ENCODE measurements at regions not wholly inside any gene's neighbourhood (a gene's known extent, or its start where the extent isn't known, plus 50 kb on each side); places are given as distances from the start of the nearest gene placed in this dataset.

DNA sequence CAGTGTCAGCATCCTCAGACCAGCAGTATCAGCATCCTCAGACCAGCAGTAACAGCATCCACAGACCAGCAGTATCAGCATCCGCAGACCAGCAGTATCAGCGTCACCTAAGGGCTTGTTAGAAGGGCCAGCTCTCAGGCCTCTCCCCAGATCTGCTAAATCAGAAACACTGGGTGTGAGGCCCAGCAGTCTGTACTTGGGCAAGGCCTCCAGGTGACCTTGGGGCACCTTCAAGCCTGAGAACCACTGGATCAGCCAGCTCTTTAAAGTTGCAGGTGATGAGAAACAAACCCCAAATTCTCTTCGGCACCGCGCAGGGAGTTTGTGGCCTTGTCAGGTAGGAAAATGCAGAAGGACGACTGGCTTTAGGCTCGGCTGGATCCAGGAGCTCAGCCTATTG lies 290.5 kb upstream of the CDH4 start:
- DNase-seq: no peak

DNA sequence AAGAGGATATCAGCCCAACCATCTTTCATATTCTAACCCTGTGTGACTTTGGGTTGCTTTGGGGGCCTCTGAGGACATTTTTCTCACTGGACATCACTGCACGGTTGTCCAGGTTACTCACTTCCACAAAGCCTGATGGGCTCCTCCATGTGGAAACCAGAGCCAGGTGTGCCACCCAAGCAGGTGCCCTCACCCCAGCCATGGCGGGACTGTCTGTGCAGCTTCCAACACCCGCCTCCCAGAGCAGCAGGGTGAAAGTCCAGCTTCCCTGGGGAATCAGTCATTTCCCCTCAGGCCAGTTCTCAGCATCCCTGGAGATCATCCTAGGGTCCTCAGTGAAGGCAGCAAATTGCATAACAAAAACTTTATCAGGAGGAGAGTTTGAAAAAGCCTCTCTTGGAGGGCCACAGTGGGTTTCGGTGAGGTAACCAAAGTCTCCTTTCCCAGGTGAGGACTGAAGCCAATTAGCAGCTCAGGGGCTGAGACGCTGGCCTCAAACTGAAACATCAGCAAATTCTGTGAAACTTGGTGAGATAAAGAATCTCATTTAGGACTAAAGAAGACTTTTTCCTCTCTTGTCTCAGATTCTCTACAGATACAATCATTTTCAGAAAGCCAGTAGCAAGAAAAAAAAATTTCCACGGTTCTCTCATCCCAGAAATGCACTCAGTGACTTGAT lies 289.6 kb upstream of the CDH4 start:
- DNase-seq: no peak

DNA sequence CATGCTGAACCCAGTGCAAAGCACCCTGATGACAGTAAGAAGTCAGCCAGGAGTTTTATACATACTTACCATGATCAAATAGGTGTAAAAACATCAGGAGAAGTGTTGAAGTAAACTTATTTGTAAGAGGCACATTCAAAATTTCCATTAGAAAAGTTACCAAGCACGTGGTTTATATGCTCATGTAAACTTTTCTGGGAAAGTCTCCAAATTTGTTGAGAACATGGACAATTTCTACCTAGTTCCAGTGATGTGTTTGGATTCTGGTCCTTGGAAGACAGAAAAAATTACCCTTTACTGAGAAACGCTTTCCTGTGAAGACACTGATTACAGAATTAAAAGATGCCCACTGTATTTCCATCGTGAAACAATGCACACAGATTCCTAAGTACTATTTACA lies 288.9 kb upstream of the CDH4 start:
- DNase-seq: no peak

DNA sequence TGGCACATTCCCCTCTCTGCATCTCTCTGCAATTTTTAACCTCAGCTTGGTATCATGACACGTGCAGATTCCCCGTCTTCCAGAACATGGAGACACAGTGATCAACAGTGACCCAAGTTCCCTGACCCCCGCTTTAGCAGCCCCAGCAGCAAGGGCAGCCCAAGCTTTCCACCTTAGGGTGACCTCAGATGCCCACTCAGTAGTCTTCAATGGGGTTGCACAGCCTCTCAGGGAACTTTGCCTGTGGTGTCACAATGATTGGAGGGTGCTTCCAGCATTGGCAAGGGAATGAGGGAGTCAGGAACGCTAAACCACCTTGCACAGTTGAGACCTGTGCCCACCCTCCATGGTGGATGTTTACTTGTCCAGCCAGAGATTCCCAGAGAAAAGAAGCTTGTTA lies 287.1 kb upstream of the CDH4 start:
- DNase-seq: no peak

DNA sequence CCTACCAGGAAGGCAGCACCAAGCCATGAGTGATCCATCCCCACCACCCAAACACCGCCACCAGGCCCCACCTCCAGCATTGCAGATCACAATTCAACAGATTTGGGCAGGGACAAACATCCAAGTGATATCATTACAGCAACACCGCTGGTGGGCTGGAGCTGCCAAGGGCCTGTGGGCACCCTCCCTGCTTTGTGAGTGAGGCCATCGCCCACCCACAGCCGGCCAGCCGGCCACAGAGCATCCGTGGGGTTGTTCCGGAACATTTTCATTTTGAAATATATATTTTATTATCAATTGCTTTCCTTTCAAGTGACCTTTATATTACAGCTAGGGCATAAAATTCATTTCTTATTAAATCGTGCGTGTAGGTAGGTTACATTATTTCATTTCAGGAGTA lies 286.0 kb upstream of the CDH4 start:
- DNase-seq: no peak

DNA sequence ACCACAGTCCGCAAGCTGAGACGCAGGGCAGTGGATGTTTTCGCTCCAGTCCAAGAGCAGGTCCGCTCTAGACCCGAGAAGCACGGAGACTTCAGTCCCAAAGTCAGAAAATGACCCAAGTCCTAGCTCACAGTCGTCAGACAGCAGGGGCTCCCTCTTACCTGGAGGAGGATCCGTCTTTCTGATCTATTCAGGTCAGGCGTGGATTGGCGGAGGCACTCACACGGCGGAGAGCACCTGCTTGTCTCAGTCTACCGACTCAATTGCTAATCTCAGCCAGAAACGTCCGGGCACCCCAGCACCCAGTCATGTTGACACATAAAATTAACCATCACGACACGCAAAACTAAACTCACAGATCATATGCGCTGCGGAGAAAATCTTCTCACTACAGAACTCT lies 285.3 kb upstream of the CDH4 start:
- DNase-seq: no peak

DNA sequence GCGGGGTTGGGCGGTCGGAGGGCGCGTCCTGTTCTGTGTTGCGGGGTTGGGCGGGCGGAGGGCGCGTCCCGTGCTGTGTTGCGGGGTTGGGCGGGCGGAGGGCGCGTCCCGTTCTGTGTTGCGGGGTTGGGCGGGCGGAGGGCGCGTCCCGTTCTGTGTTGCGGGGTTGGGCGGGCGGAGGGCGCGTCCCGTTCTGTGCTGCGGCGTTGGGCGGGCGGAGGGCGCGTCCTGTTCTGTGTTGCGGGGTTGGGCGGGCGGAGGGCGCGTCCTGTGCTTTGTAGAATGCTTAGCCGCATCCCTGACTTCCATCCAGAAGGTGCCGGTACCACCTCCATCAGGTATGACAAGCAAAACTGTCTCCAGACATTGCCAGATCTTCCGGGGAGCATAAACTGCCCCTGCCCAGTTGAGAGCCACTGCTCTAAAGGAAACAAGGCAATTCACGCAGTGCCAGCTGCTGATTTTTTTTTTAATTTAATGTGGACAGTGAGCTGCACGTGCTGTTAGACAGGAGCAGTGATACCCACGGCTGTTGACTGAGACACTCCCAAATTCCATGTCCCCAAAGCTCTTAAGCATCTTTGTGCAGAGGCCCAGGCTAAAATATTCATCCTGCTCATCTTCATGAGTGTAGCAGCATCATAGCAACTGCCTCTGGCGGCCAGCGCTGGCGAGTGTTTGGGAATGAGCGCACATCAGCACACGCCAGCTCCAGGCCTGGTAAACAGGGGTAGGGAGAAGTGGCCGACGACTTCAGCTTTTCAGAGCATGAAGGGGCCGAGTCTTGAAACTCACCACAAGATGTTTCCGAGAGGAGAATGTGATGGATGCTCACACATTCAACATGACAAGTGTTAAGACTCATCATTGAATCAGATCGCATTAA lies 284.4 kb upstream of the CDH4 start:
- no peak for DNase-seq

DNA sequence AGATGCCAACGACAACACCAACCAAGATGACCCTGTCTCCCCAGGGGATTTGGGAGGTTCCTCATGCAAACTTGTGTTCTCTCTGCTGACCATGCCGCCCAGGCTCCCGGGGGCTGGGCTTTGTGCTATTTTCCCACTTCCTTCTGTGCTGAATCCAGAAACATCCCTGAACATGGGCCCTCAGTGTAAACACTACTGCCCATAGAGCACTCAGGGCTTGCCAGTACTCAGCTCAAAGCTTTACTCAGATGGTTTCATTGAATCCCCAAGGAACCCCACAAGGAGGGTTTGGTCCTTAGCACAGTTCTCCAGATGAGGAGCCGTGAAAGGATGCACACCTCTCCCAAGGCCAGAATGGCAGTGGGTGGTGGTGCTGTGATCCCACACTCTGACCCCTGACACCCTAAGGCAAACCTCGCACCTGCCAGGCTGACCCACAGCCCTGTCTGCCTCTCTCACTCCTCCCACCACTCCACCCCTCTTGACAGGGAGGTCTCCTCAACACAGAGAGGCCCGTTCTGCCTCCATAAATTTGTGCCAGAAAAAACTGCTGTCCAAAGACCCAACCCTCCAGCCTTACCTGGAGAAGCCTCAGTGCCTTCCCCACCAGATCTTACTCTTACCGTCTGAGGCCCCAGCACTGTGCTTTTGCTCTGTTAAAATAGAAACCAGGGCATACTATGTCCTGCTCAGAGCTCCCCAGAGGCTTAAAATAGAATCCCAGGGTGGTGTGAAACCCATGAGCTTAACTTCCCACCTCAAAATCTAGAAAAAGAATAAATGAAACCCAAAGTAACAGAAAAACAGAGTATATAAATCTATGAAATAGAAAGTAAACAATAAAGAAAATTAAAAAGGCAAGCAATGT lies 283.0 kb upstream of the CDH4 start:
- DNase-seq: no peak

DNA sequence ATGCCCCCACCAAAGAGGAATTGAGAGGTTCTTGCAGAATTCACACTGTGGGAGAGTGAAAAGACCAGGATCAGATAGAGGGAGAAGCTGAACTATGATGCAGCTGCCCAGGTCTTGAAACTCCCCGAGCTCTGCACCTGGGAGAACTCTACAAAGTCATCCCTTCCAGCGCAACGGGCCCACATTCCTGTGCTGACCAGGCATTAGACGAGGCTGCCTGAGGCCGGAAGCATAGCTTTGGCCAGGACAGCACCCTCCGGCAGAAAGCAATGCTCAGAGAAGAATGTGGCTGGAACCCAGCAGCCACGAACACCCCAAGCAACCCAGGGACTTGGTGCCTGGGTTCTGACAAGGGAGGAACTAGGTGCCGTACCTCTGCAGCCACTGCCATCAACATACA lies 281.5 kb upstream of the CDH4 start:
- no peak for DNase-seq

DNA sequence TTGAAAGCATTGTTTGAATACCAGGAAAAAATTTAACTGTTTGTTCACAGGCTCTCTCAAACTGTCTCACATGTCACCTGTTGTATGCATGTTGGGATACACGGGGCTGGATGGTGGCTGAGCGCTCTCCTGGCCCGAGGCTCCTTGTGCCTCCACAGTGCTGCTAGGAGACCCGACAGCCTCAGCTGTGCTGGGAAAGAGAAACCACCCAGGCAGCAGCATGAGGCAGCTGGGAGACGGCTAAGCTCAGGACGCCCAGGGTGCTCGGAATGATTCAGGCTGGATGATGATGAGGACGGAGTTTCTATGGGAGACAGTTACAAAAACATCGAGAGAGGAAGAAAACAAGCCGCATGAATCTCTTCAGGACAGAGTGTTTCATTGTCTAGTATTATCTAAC lies 278.0 kb upstream of the CDH4 start:
- DNase-seq: no peak

DNA sequence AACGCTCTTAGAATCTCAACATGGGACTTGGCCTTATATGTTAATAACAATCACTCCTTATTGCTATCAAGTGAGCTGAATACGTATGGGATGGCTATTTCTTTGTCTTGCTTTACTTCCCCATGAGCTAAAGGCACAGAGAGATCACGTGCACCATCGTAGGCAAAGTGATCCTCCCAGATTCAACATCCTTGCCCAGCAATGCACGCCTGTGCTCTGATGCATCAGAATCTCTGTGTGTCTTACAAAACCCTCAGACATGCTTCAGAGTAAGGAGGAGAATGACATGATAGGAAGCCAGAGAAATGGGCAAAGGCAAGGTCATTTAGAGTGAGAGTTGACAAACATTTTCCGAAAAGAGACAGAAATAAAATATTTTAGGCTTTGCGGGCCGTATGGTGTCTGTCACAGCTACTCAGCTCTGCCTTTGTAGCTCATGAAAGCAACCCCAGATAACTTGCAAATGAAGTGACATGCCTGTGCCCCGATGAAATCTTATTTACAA lies 277.6 kb upstream of the CDH4 start:
- DNase-seq: no peak

DNA sequence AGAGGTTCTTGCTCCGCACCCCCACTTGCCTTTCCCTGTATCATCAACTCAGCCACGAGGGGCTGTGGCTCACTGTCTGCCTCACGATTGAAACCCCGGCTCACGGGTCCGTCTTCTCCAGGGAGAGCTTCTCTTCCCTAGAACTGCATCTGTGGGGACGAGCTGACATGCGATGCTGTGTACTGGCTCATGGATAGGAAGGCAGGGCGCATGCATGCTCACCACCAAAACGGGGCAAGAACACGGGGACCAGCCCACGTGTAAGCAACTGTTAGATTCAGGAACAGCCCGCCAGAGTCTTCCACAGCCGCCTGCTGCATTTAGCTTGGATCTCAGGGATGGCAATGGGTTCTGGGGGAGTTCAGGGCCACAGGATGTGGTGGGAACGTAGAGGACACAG lies 275.9 kb upstream of the CDH4 start:
- DNase-seq: no peak

DNA sequence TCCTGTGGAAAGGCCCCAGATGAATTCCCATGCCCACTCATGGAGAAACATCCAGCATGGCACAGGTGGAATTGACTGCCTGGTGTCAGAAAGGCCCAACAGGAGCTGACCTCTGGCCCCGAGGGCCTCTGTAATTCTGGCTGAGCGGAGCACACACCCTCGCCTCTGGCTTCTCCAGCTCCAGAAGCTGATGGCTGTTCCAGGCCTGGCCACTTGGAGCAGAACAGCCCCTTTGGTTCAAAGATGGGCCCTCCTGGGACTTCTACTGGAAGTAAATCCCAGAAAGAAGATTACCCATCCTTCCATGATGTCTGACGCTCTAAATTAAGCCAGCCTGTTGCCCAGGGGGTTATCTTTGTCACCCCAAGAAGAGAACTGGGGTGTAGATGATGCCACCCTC lies 275.1 kb upstream of the CDH4 start:
- no peak for DNase-seq

DNA sequence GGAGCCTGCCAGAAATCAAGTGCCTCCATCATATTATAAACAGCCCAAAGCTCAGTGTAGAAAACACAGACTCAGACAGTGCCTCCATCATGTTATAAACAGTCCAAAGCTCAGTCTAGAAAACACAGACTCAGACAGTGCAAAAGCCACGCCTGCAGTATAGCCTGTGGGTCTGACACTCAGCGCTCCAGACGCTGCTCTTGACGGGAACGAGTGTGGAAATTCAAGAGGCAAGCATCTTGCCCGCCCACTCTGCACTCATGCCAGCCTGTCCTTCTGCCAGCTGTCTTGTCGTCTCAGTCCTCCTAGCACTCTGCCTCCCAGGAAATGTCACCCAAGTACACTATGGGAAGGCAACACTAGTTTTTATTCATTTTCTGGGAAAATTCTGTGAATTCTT lies 274.2 kb upstream of the CDH4 start:
- no peak for DNase-seq

DNA sequence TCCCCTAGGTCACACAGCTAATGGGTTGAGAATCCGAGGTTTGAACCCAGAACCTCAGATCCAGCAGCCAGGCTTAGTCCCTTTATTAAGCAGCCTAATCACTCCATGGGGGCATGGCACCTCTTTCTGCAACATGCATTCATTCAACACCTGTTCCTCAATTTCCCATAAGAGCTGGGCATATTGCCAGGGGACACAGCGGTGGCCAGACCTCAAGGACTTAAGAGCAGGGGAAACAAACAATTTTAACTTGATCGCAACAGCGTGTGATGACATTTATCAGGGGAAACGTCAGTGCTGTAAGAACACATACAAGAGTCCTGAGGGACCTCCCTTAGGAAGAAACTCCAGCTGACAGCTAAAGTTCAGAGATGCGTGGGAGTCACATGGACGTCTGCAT lies 267.4 kb upstream of the CDH4 start:
- DNase-seq: no peak

DNA sequence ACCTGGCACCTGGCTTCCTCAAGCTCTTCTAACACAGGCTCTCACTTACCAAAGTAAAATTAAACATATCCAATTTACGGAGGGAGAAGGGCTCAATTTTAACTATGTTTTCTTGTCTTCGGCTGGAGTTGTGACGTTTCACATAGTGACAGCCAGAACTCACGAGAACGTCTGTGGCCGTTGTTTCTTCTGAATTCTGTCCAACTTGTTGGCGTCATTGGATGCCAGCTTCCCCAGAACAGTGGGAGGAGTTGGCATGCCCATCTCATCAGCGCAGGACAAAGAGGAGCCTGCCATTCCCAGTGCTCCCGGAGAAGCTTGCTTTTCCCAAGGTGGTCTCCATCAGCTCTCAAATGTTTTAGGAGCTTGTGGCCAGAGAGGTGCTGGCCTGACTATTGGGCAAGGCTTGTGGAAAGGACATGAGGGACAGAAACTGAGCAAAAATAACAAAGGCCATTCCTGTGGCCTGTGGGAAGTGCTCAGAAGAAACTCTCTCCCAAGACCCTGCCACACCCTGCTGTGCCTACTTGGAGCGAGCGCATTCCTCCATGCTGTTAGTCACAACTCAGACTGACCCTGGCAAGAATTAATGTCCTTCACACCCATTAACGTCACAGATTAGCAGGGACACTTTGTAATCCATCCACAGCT lies 265.4 kb upstream of the CDH4 start:
- DNase-seq: no peak

DNA sequence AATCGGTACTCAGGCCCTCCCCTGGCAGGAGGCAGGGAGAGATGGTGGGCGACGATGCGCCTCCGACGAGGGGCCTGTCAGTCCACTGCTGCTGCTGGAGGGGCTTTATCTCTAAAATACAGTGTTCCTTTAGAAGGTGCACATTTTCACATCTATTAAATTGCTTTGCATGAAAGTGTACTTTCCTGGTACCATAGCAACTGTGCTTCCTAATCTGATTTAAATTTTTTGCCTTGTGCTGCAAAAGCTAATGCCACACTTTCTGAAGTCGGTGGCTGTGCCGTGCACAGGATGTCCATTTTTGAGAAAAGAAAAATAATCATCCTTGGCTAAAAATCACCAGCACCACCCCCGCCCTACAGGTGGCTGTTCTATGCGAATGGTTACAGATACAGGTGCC lies 262.0 kb upstream of the CDH4 start:
- no peak for DNase-seq

DNA sequence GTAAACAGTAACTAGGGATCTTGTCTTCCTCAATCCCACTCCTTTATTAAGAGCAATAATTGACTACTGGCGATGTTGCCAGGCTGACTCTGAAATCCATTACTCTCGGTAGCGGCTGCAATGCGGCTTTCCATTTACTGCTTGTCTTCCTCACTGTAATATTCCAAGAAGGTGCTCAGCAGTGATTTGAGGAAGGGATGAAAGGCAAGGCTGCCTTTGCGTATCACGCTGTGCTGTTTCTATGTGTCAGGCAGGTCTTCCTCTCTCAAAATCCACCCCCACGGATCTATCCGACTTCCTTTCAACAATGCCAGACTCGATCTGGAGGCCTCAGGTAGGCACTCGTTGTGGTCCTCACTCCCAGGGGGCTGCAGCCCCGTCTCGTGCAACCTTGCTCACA lies 261.4 kb upstream of the CDH4 start:
- no peak for DNase-seq

DNA sequence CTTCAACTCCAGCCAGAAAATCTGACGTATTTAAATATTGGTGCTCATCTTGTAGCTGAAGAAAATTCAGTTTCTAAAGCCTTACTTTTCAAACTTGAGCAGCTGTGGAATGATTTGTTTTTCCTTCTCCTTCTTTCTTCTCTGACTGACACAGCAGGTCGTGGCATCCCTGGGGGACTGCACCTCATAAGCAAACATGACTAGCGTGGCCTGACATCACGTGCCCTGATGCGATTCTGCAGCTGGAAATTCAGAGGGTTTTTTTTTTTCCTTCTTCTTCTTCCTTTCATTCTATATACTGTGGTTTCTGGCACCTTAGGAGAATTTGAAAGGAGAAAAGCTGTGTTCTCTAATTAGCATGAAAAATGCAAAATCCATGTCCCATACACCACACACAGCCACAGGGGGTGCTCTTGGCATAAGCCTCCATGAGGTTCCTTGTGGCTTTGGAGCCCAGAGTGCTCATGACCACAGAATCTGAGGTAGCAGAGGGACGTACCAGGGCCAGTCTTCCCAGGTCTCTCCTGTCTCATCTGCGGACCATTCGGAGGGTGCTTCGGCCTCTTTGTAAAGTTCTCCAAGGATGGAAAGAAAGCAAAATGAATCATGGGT lies 258.5 kb upstream of the CDH4 start:
- DNase-seq: no peak

DNA sequence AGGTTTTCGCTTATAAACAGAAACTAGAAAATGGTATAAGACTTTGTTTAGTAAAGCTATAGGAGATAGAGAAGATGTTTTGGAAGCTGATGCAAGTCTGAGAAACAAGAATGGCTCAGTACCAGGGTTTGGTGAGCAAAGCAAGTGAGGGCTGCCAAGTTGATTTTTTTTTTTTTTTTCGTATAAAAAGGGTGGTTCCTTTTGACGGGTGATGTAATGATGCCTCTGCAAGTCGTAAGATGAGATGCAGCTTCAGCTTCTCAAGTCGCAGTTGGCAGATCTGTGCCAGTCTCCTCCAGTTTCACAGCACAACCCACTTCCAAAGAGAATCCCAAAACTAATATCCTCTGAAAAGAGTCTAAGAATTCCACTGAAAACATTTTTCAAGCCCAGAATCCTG lies 252.8 kb upstream of the CDH4 start:
- DNase-seq: no peak

DNA sequence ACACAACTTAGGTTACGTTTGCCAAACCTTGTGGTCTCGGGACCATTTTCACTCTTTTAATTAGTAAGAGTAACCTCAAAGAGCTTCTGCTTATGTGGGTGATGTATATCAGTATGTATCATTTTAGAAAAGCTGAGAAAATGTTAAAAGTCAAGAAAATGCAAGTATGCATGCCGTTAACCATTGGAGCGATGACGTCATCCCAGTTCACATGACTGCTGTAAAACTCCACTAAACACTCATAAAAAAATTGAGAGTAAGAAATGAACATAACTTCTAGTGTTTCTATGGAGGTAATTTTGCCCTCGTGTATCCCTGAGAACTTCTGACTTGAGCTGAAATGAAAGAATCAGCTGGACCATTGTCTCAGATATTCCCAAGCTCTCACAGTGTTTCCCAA lies 250.0 kb upstream of the CDH4 start:
- no peak for DNase-seq

DNA sequence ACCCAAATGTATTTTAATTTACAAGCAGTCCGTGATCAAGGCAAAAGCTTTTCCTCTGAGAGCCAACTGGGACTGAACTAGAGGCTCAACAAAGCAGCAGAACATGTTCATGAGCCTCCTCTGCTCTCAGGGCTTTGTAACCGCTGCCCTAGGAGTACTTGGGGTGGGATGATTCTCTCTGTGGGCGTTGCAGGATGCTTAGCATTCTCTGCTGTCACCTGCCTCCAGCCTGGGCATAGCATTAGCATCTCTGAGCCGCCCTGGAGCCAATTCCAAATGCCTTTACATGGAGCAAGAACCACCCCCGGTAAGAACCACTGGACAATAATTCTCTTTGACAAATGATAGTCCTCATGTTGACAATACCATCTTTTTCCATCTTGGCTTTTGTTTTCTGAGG lies 237.6 kb upstream of the CDH4 start:
- no peak for DNase-seq

Measured in left kidney (tissue), 1 donor.